BJ (cell line): ENCODE measurements at regions not wholly inside any gene's neighbourhood (a gene's known extent, or its start where the extent isn't known, plus 50 kb on each side); places are given as distances from the start of the nearest gene placed in this dataset.

ENCODE experiments used
- CTCF ChIA-PET: fragments of 350-600 bp; formaldehyde crosslinking; extraction: SDS; loops from one replicate; lab custom pipeline; 2021; ENCODE audit warnings: antibody characterized with exemption, inconsistent platforms; lab: Yijun Ruan, JAX
- POLR2A ChIA-PET: fragments of 300-600 bp; sonication (Branson Sonifier 250); formaldehyde crosslinking; extraction: SDS; loops from one replicate; lab custom pipeline; 2021; ENCODE audit warnings: antibody characterized with exemption; lab: Charles Lee
- DNase-seq: peaks from one replicate; pipeline ENCODE4 v3.0.0-alpha.2; 2011; ENCODE audit warnings: low read depth
- H3K27me3 ChIP-seq: 2 replicates; pipeline ENCODE4 v1.6.0; 2011; ENCODE audit warnings: low read length; ENCODE audit not compliant: control insufficient read depth, insufficient read depth
- H3K36me3 ChIP-seq: 2 replicates; pipeline ENCODE4 v1.5.1; 2011; ENCODE audit warnings: low read length; ENCODE audit not compliant: control insufficient read depth, insufficient read depth
- H3K4me3 ChIP-seq: 2 replicates; pipeline ENCODE4 v1.5.1; 2011; ENCODE audit warnings: low read depth, mild to moderate bottlenecking, control low read depth, low read length
- CTCF ChIP-seq: IDR thresholded peaks from 2 replicates; pipeline ENCODE4 v1.5.1; 2011; ENCODE audit warnings: low read depth, mild to moderate bottlenecking, control low read depth, inconsistent platforms, low read length, moderate library complexity; ENCODE audit not compliant: insufficient read depth

GRCh38 chr15:46795685-46796084, 921.6 kb upstream of the SEMA6D start:
- POLR2A ChIA-PET = no interaction called here

GRCh38 chr15:46808834-46809233, 908.5 kb upstream of the SEMA6D start:
- ChIA-PET CTCF (no interaction called here), POLR2A (no interaction called here)
- Histone ChIP-seq H3K36me3 (no peaks in the 10 kb centered on the region), H3K27me3 (no peaks in the 10 kb centered on the region), H3K4me3 (no peak overlapping the region)
- TF ChIP-seq CTCF = no peak
- no peak for DNase-seq

More at GRCh38 chr15:46795685-46796084, 921.6 kb upstream of the SEMA6D start:
- H3K36me3 ChIP-seq = no peaks in the 10 kb centered on the region
- DNase-seq = no peak
- no peak overlapping the region for H3K4me3 ChIP-seq
- no peak for TF ChIP-seq CTCF
- CTCF ChIA-PET = no interaction called here
- H3K27me3 ChIP-seq = no peaks in the 10 kb centered on the region

GRCh38 chr15:46815240-46815639, 902.1 kb upstream of the SEMA6D start:
- TF ChIP-seq CTCF = no peak
- DNase-seq = no peak
- Histone ChIP-seq H3K4me3 (no peak overlapping the region), H3K27me3 (no peaks in the 10 kb centered on the region), H3K36me3 (no peaks in the 10 kb centered on the region)
- CTCF ChIA-PET = no interaction called here
- POLR2A ChIA-PET = no interaction called here

GRCh38 chr15:46815765-46816164, 901.5 kb upstream of the SEMA6D start:
- Histone ChIP-seq H3K36me3 (no peaks in the 10 kb centered on the region), H3K27me3 (no peaks in the 10 kb centered on the region), H3K4me3 (no peak overlapping the region)
- POLR2A ChIA-PET = no interaction called here
- no peak for TF ChIP-seq CTCF
- no peak for DNase-seq
- CTCF ChIA-PET = no interaction called here

- H3K4me3 ChIP-seq = no peak overlapping the region
- TF ChIP-seq CTCF = no peak
- CTCF ChIA-PET = no interaction called here
- no peaks in the 10 kb centered on the region for H3K36me3 ChIP-seq
- POLR2A ChIA-PET = no interaction called here
- no peak for DNase-seq
- no peaks in the 10 kb centered on the region for H3K27me3 ChIP-seq
Observed at GRCh38 chr15:46848704-46849103, 868.6 kb upstream of the SEMA6D start.
